HFF-Myc (cell line): ENCODE measurements at regions not wholly inside any gene's neighbourhood (a gene's known extent, or its start where the extent isn't known, plus 50 kb on each side); places are given as distances from the start of the nearest gene placed in this dataset.

Experiments
- DNase-seq: peaks from one replicate; pipeline ENCODE4 v3.0.0-alpha.2; 2011; ENCODE audit warnings: low read depth; ENCODE audit errors: extremely low read depth
- H3K4me3 ChIP-seq: replicated peaks from 2 replicates; pipeline ENCODE4 v1.5.1; 2011; ENCODE audit warnings: low read depth, mild to moderate bottlenecking, control low read depth, low read length
- CTCF ChIP-seq: IDR thresholded peaks from 2 replicates; pipeline ENCODE4 v1.5.1; 2012; ENCODE audit warnings: mild to moderate bottlenecking, low read depth, low read length, control low read depth; ENCODE audit errors: missing control alignments

GRCh38 chr21:31408301-31409088, 64.4 kb upstream of the TIAM1 start:
- no peak for DNase-seq
- no peak for TF ChIP-seq CTCF
- no peak overlapping the region for H3K4me3 ChIP-seq

- no peak for TF ChIP-seq CTCF
- no peak overlapping the region for H3K4me3 ChIP-seq
- no peak for DNase-seq
Observed at GRCh38 chr21:31406510-31406909, 62.4 kb upstream of the TIAM1 start.

- no peak for DNase-seq
- no peak overlapping the region for H3K4me3 ChIP-seq
- TF ChIP-seq CTCF: no peak
Observed at GRCh38 chr21:31405604-31406003, 61.5 kb upstream of the TIAM1 start.

GRCh38 chr21:31403596-31404333, 59.7 kb upstream of the TIAM1 start:
- DNase-seq: no peak
- TF ChIP-seq CTCF: no peak
- no peak overlapping the region for H3K4me3 ChIP-seq

GRCh38 chr21:31399591-31399990, 55.5 kb upstream of the TIAM1 start:
- no peak overlapping the region for H3K4me3 ChIP-seq
- TF ChIP-seq CTCF: no peak
- no peak for DNase-seq

- no peak for TF ChIP-seq CTCF
- DNase-seq: no peak
- H3K4me3 ChIP-seq: no peak overlapping the region
Observed at GRCh38 chr21:31398574-31398973, 54.5 kb upstream of the TIAM1 start.

GRCh38 chr21:31397939-31398338, 53.9 kb upstream of the TIAM1 start:
- no peak for DNase-seq
- H3K4me3 ChIP-seq: no peak overlapping the region
- no peak for TF ChIP-seq CTCF
